Activated naive CD4-positive, alpha-beta T cell treated with anti-CD3 and anti-CD28 coated beads, Interleukin-2, amount 50 U/mL, for 72 hours (primary cell): ENCODE measurements at regions not wholly inside any gene's neighbourhood (a gene's known extent, or its start where the extent isn't known, plus 50 kb on each side); places are given as distances from the start of the nearest gene placed in this dataset.
"Not testable (repeated sequence)": the region's sequence is repeated elsewhere in the genome, so short reads cannot be mapped to it uniquely, and the experiment has no call there.

Experiments used
- ATAC-seq, 2 donors: fragments of 150-1000 bp; cut with Tn5 transposase; 2 replicates each; pipeline ENCODE4 v1.10.0; 2021; ENCODE audit warnings: mild to moderate bottlenecking in 2 of 2, moderate library complexity in 2 of 2
- DNase-seq, 2 donors: peaks; one replicate each; pipeline ENCODE4 v3.0.0; 2021 to 2022; ENCODE audit warnings: low spot score in 2 of 2
- H3K27ac Mint-ChIP-seq, 2 donors: one replicate each; pipeline ENCODE4 v1.8.0; 2022; ENCODE audit warnings: mild to moderate bottlenecking in 2 of 2, mixed read lengths in 2 of 2
- H3K36me3 Mint-ChIP-seq, 2 donors: one replicate each; pipeline ENCODE4 v1.8.0; 2022; ENCODE audit warnings: mixed read lengths in 2 of 2
- H3K9me3 Mint-ChIP-seq, 2 donors: one replicate each; pipeline ENCODE4 v1.8.0; 2022; ENCODE audit warnings: mixed read lengths in 2 of 2

DNA sequence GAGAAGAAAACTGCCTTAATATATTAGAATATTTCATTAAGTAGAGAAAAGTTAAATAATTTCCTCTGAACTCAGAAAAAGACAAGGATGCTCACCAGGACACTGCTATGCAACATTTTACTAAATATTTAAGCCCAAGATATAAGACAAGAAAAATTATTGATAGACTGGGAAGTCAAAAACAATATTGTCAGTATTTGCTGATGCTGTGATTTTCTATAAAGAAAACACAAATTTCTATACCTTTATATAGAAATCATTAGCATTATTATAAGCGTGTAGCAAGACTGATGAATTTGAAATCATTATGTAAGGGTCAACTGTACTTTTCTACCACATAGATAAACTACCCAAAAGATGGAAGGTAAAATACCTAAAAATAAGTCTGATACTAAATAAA lies 451.0 kb downstream of the RNF144A start:
- Mint-ChIP-seq H3K9me3 (peaks cover 5 to 16% of the 10 kb centered on the region in 2 donors), H3K27ac (no peak overlapping the region), H3K36me3 (no peaks in the 10 kb centered on the region)
- ATAC-seq, result no peak
- no peak for DNase-seq

DNA sequence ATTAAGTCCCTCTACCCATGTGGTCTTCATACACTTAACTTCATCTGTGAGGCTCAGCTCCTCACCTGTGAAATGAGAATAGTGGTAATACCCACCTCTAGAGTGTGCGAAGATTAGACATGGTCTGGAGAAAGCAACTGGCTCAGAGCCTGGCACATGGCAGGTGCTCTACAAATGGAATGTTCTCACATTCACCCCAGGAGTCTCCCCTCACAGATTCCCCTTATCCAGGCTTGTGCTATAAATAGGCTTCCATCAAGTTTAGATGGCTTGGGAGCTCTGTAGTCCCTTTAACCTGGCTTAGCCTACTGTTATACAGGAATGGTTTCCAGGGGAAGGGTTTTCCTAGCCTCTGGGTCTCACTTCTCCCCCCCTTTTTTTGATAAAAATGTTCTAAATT lies 455.9 kb downstream of the RNF144A start:
- ATAC-seq (no peak), DNase-seq (no peak)
- peaks cover 5 to 15% of the 10 kb centered on the region in 2 donors for H3K9me3 Mint-ChIP-seq
- H3K27ac Mint-ChIP-seq, result no peak overlapping the region
- H3K36me3 Mint-ChIP-seq, result no peaks in the 10 kb centered on the region

DNA sequence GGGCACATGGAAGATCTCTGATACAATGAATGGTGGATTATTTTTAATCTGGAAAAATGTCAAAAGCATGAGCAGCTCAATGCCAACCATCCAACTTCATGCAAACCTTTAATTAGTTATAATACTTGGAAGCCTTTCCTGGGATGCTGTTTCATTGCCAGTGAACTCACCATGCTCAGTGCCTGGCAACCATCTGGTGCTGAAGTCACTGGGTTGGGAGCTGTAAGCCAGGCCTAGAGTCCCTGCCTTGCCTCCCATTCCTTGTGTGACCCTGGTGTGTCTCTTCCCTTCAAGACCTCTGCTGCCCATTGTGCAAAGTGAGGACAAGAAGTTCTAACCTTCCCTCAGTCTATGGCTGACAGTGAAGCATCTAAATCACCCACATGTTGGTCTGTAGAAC lies 458.7 kb downstream of the RNF144A start:
- H3K9me3 Mint-ChIP-seq, result no peaks in the 10 kb centered on the region
- no peak for ATAC-seq
- H3K36me3 Mint-ChIP-seq, result no peaks in the 10 kb centered on the region
- no peak overlapping the region for H3K27ac Mint-ChIP-seq
- no peak for DNase-seq

DNA sequence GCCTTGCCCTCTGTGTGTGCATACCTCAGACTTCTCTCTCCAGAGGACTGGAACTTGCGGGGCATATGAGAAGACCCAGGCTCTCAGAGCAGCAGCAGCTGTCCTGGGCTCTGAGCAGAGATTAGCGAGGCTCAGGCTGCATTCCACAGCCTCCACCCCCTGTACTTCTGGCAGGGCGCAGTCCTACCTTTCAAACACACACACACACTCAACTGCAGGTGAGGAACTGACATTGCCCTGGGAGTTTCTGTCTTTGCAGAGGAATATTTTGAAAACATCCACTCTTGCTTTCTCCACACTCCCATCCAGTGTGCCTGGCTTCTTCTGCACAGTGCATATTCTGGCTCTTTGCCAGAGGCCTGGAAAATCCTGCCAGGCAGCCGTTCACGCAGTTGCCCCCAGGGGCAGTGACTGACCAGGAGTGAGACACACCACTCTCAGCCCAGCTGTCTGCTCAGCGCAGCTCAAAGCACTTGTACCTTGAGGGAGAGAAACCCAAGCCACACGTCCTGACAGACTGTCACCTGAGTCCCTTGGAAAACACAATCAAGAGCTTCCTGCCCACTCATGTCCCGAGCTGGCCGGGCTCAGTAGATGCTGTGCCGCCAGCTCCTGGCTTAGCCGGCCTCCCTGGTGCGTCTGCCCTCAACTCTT lies 460.8 kb downstream of the RNF144A start:
- Mint-ChIP-seq H3K36me3 (no peaks in the 10 kb centered on the region), H3K9me3 (no peaks in the 10 kb centered on the region), H3K27ac (no peak overlapping the region)
- no peak for DNase-seq
- ATAC-seq, result no peak

DNA sequence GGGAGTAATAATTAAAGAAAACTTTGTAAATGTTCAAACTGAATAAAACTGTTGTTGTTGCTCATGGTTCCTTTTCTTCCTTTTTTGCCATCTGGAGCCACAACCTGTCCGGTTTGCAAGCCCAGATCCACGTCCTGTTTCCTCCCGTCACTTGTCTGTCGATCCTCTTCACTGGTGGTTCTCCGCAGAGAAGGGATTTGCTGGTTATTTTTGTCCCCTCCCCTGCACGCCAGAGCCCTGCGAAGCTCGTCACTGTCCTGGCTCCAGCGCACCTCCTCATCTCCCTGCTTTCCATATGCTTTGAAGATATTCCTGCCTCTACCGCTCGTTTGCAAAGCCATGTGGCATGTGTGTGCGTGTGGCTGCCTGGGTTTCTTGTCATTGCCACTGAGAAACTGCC lies 461.4 kb downstream of the RNF144A start:
- no peak overlapping the region for H3K27ac Mint-ChIP-seq
- ATAC-seq, result no peak

DNA sequence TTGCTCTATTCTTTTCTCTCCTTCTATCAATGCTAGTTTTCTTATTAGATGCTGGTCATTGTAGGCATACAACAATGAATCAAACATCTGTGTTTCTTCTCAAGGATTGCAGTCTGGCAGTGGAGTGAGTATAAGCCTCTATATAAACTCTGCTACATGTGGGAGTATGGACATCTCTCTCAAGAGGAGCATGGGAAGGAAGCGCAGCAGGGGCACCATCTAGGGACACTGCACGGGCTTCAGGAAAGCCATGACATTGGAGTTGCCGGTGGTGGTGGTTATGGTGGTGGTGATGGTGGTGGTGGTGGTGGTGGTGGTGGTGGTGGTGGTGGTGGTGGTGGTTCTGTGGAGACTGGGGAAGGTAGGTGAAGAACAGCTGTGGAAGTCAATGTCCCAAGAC lies 462.6 kb downstream of the RNF144A start:
- ATAC-seq, result no peak
- no peak for DNase-seq
- H3K27ac Mint-ChIP-seq, result no peak overlapping the region
- H3K36me3 Mint-ChIP-seq, result no peaks in the 10 kb centered on the region
- no peaks in the 10 kb centered on the region for H3K9me3 Mint-ChIP-seq

More for the DNA sequence above, 461.4 kb downstream of the RNF144A start:
- DNase-seq, result no peak
- H3K9me3 Mint-ChIP-seq, result no peaks in the 10 kb centered on the region
- H3K36me3 Mint-ChIP-seq, result no peaks in the 10 kb centered on the region

DNA sequence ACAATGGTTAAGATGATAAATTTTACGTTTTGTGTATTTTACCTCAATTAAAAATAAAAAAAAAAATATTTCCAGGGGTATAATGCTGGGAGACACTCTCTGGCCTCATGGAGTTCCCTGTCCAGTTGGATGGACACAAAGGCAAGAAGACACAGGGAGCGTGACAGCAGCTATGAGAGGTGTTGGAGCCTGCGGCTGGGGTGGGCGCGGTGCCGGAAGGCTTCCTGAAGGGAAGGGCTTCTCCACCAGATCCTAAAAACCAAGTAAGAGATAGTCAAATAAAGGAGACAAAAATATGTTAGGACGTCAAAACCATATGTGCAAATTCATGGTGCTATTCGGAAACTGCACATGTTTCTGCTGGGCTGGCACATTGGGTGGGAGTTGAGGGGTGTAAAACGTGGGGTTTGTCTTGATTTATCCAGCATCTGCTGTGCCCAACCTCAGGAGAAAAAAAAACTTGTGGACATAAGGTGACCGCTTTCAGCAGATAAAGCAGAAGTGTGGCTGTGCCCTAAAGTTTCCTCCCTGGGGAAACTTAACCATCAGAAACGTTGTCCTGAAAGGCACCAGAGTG lies 467.6 kb downstream of the RNF144A start:
- no peaks in the 10 kb centered on the region for H3K36me3 Mint-ChIP-seq
- no peaks in the 10 kb centered on the region for H3K9me3 Mint-ChIP-seq
- ATAC-seq (no peak), DNase-seq (no peak)
- no peak overlapping the region for H3K27ac Mint-ChIP-seq

DNA sequence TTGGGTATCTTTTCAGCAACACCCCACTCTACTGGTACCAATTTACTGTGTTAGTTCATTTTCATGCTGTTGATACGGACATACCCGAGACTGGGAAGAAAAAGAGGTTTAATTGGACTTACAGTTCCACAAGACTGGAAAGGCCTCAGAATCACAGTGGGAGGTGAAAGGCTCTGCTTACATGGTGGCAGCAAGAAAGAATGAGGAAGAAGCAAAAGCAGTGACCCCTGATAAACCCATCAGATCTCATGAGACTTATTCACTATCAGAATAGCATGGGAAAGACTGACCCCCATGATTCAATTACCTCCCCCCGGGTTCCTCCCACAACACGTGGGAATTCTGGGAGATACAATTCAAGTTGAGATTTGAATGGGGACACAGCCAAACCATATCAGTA lies 473.1 kb downstream of the RNF144A start:
- ATAC-seq, H3K36me3 Mint-ChIP-seq, H3K9me3 Mint-ChIP-seq, H3K27ac Mint-ChIP-seq, DNase-seq: not testable (repeated sequence)

DNA sequence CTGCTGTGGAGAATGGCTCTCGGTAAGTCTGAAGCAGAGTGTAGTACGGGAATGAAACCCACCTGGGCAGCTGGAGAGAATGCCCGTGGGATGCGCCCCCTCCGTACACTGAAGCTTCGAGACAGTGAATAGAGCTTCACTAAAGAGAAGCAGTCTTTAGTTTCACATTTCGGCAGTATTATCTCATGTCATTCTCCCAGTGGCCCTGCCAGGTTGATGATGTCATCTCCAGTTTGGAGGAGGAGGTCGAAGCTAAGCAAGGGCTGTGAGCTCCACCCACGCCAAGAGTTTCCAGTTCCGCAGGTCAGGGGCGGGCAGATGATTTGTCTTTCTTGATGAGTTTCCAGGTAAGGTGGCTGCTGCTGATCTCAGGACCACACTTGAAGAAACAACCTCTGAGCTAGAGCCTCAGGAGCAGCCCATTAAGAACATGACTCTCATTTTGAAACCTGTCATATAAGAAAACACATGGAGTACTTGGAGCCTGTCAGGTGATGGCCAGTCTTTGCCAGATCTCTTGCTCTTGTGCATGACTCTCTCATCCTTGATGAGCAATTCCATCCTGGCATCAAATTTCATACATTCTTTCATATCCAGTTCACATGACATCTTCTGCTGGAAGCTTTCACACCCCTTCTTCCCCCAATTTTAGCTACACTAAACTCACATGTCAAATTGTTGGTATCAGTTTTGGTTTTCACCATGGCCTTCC lies 475.0 kb downstream of the RNF144A start:
- no peak for ATAC-seq
- no peak for DNase-seq
- no peaks in the 10 kb centered on the region for H3K9me3 Mint-ChIP-seq
- H3K36me3 Mint-ChIP-seq, result no peaks in the 10 kb centered on the region
- no peak overlapping the region for H3K27ac Mint-ChIP-seq

DNA sequence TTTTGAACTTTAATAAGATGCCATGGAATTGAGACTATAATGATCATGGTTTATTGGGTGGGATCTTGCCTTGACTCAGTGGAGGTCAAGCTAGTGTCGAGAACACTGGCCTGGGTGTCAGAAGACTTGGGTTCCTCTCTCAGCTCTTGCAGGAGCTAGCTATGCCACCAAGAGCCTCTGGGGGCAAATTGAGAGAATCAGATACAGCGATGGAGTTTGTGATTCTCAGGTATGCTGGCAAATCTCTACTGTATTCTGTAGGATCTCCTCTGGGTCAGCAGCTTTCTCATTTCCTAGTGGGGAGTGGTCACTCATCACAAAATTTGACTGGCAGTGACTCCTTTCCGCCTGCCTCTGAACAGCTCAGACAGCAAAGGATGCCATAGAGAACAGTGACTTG lies 477.0 kb downstream of the RNF144A start:
- ATAC-seq (no peak), DNase-seq (no peak)
- Mint-ChIP-seq H3K9me3 (no peaks in the 10 kb centered on the region), H3K36me3 (no peaks in the 10 kb centered on the region), H3K27ac (no peak overlapping the region)

DNA sequence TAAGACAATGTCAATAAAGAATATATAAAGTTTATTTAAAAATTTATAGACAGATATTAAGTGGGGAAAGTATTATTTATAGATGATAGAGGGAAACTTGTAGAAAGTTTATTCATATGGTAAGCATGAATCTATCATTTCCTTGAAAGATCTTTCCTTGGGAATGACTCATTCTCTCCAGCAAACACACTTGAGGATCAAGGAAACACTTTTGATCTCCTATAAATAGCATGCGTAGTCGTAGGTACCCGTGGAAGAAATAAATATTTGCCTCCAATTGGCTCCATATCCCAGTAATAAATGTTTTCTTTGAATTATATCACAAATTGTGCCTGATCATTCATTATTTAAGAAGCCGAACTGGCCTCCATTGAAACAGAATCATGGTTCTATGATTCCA lies 483.4 kb downstream of the RNF144A start:
- DNase-seq, result no peak
- ATAC-seq, result no peak
- no peak overlapping the region for H3K27ac Mint-ChIP-seq
- no peaks in the 10 kb centered on the region for H3K9me3 Mint-ChIP-seq
- no peaks in the 10 kb centered on the region for H3K36me3 Mint-ChIP-seq

DNA sequence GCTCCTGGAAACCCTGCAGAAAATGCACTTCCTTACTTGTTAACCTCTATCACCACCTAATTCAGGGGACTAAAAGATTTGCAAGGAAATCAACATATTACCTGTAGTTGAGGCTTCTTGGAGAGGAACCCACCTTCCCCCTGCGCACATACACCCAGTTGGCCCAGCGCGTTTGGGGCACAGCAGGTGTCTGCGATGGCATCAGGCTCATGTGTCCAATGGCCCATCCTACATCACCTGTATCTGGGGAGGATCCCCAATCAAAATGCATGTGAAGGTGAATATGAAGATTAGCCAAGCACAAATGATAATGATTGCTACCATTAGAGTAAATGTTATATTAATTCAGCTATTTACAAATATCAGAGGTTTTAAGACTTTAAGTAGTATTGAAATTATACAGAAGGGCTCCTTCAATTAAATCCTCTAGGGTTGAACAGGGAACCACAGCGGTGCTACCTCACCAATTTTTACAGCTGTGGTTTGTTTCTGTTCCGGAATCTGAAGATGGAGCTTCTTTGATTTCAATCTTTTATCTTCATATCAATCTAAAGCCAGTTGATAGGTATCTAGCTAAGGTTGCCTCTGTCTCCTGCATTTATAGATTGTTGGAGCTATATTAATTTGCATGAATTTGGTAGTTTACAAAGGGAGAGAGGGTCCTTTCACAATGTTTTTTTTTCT lies 486.0 kb downstream of the RNF144A start:
- Mint-ChIP-seq H3K27ac (no peak overlapping the region), H3K36me3 (no peaks in the 10 kb centered on the region), H3K9me3 (no peaks in the 10 kb centered on the region)
- DNase-seq (no peak), ATAC-seq (no peak)

DNA sequence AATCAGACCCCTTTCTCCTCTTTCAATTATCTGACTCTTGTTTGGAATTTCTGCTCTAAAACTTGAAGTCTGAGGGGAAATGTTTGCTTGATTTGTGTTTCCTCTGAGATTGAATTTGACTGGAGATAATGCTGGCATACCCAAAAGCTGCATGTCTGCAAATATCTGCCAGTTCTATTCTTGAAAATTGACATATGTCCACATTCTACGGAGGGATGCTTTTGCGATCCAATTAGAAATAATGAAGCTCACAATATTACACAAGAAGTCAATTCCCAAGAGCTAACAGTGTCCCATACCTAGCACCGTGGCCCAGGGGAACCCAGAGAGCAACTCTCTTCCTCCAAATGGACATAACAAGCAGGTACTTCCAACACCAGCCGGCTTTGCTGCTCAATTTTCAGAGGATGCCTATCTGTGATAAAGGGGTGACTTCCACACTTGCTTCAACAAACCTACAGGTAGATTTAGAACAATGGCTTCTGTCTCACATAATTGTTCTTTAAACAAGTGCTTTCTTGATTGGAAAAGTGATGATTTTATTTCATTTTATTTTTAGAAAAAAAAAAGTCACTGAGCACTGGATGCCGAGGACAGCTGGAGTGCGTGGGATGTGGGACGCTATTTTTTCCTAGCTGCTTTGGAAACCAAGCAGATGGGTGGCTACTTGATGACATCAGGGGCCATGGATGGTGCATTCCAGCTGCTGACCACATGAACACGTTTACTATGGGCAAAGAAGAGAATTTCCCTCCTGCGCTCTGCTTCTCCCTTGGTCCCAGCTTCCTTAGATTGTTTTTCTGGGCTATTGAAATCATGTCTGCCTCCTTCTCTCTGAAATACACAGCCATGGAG lies 488.9 kb downstream of the RNF144A start:
- ATAC-seq, result no peak
- no peak overlapping the region for H3K27ac Mint-ChIP-seq
- H3K9me3 Mint-ChIP-seq, result no peaks in the 10 kb centered on the region

DNA sequence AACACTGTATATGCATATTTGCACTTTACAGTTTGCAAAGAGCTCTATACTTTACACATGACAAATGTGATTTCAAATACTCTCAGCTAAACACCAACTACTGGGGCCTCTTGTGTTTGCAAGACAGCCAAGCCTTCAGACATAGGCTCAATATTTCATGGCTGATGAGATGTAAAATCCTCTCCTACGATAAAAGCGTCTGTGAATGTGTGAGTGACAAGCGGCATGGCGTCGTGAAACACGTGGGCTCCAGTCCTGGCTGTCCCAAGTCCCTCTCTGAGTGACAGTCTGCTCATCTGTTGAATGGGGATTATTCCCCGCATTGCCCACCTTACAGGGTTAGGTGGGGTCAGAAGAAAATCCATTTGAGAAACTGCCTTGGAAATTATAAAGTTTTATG lies 489.8 kb downstream of the RNF144A start:
- no peaks in the 10 kb centered on the region for H3K36me3 Mint-ChIP-seq
- DNase-seq (no peak), ATAC-seq (no peak)
- no peak overlapping the region for H3K27ac Mint-ChIP-seq
- H3K9me3 Mint-ChIP-seq, result no peaks in the 10 kb centered on the region

More for the DNA sequence above, 488.9 kb downstream of the RNF144A start:
- no peaks in the 10 kb centered on the region for H3K36me3 Mint-ChIP-seq
- DNase-seq, result no peak

DNA sequence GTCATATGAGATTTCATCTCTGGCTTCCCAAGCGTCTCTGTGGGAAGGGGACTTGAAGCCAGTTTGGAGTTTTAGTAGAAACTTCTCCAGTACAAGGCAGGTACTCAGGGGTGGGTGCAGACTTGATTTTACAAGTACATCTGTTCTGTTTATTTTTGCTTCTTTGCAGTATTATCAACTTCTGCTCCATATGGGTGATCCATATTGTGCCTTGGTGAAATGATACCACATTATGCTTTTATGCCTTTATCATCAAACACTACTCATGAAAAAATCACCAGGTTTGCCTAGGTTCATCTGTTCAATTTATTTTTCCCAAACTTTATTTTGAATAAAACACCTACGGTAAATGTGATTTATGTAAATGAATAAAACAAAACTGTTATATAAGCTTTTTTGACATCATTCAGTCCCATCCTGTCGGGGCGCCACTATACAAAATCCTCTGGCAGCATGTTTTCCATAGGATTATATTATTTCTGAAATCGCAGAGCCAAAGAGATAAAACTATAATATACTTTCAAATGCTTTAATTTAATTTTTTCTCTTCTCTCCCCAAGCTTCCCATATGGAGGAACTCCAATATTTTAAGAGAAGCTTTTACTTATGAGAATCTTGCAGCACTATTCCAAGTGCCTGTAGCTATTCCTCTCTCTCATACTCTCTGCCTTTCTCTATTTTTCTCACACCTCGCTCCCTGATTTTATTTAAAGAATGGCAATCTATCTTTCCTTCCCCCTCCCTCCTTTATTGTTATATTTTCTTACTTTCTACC lies 490.9 kb downstream of the RNF144A start:
- no peaks in the 10 kb centered on the region for H3K36me3 Mint-ChIP-seq
- H3K9me3 Mint-ChIP-seq, result no peaks in the 10 kb centered on the region
- no peak for ATAC-seq
- DNase-seq, result no peak
- no peak overlapping the region for H3K27ac Mint-ChIP-seq

DNA sequence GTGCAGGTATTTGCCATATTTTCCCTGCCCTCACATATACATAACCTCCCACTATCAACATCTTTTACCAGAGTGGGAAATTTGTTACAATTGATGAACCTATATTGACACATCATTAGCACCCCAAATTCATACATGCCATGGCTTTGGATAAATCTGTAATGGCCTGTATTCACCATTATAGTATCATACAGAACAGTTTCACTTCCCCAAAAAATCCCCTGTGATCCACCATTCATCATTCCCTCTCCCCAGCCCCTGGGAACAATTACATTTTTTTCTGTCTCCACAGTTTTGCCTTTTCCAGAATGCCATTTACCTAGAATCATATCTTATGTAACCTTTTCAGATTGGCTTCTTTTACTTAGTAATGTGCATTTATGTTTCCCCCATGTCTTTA lies 494.5 kb downstream of the RNF144A start:
- no peak overlapping the region for H3K27ac Mint-ChIP-seq
- no peak for DNase-seq
- ATAC-seq, result no peak
- no peaks in the 10 kb centered on the region for H3K36me3 Mint-ChIP-seq
- H3K9me3 Mint-ChIP-seq, result no peaks in the 10 kb centered on the region
